HG03103 (cell line): ENCODE measurements at regions not wholly inside any gene's neighbourhood (a gene's known extent, or its start where the extent isn't known, plus 50 kb on each side); places are given as distances from the start of the nearest gene placed in this dataset.
"Not testable (repeated sequence)": the region's sequence is repeated elsewhere in the genome, so short reads cannot be mapped to it uniquely, and the experiment has no call there.

Experiments
- ATAC-seq: cut with Tn5 transposase; IDR thresholded peaks from one replicate; pipeline ENCODE4 v1.9.1; 2021; ENCODE audit warnings: low read depth; ENCODE audit not compliant: unreplicated experiment

DNA sequence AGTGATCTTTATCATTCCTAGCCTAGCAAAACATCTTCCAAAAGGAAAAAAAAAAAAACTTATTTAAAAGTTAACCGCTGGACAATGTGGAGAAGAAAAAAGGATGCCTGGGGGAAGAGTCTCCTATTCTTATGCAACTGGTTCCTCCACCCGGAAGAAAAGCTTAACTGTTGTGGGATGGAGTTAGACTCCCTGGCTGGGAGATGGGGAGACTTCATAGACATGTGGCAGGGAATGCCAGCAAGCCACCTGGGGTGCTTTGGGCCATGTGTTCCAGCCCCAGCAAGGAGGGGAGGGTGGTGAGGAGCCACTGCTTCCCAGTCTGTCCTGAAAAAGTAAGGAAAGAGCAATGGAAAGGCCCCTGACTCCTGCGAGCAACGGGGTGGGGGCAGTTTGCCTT is 119.4 kb upstream of the SPIN4 start:
- no peak for ATAC-seq

DNA sequence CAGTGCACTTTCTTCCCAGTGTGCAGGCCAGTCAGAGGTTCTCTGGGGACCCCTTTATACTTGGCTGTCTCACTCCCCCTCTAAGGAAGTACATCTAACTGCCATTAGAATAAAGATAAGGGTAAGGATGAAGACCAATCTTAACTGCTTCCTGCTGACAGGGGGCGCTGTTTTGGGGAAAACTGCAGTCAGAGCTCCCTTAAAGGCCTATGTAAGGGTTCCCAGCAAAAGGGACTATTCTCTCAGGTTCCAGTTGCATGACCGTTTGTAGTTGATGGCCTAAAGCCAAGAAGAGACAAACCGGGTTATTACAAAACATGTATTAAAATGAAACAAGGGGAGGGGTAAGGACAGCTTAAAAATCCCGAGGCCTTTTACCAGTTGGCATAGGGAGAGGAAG is 115.6 kb upstream of the SPIN4 start:
- ATAC-seq, result no peak

DNA sequence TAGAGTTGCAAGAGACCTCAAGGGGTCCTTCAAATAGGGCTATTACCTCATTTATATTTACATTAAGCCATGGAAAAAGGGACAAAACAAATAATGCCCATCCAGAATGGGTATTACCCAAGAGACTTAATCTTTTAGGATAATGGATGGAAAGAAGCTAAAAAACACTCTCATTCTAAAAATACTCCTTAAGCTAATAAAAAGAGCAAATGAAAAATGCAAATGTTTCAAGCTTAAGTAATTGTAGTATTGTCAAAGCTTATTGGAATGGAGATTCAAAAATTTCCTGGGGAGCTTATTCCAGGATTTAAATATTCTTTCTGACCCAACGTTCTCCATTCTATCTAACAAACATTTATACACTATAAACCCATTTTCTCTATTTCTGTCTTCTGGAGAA is 107.8 kb upstream of the SPIN4 start:
- no peak for ATAC-seq

DNA sequence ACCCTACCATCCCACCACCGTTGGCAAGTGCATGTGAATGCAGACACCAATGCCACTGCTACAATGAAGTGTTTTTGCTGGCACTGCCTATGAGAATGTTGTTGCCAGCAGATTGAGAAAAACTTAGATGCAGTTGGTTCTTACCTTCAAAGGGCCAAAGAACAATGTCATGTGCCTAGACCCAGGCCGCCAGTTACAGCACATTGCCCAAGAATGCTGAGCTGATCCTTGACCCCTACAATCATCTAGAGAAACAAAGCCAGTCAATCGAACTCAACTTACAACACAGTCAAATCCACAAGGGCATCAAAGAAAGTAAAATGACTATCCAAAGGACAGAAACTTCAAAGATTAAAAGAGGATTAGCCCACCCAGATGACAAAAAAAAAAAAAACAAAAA is 102.4 kb upstream of the SPIN4 start:
- ATAC-seq, result no peak

DNA sequence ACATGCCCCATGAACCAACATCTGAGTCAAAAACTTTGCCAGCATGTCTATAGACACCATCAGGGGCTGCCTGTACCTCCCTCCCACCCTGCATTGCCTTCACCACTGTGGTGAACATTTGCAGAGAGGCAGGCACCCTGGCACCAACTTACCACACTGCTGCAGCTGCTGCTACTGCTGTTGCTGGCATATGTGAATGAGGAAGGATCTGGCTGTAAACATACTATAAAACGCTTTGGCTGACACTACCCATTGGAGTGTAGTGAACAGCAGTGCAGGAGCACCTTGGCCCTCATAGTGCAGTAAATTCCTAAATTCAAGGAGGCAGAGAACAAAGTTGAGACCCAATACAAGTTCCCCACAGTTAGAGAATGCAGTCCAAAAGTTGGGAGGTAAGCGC is 90.6 kb upstream of the SPIN4 start:
- no peak for ATAC-seq

DNA sequence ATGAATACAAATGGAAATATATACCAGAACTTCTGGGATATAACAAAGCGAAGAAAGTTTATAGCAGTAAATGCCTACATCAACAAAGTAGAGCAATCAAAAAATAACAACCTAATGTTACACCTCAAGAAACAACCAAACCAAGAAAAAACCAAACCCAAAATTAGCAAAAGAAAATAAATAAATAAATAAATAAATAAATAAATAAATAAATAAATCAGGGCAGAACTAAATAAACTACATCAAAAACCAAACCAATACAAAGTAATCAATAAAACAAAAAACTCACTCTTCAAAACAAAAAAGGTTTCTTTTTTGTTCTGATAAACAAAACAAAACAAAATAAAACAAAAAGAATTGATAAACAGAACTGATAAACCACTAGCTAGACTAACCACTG is 88.4 kb upstream of the SPIN4 start:
- ATAC-seq, result no peak

DNA sequence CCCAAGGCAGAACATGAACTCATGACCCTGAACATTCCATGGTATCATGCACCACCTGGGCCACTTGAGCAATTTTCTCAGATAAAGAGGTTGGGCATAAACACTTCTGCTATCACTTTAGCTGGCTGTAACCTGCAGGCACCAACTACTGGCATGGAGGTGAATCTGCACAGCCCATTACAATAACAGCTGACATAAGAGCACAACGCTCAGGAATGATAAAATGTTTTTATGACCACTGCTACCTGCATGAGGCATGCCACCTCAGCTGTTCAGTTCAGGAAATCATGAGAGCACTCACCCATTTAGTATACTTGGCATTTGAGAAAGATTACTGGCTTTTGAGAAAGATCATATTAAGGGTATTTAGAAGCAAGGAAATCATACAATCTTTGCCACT is 85.7 kb upstream of the SPIN4 start:
- ATAC-seq, result no peak

DNA sequence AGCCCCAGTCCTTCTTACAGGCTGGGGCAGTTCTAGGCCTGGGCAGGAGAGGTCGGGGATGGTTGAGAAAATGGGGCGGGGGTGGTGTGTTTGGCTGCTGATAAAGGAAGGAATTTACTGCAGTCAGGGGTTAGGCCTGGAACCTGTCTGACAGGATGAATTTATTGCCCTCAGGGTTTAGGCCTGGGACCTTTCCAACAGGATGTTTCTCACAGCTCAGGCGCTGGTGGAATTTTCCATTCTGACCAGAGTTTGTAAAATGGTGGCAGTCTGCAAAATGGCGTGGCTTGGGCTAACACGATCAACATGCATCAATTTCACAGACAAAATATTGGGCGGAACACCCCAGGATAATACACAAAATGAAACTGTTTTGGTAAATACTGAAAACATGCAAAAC is 83.5 kb upstream of the SPIN4 start:
- ATAC-seq, result no peak

DNA sequence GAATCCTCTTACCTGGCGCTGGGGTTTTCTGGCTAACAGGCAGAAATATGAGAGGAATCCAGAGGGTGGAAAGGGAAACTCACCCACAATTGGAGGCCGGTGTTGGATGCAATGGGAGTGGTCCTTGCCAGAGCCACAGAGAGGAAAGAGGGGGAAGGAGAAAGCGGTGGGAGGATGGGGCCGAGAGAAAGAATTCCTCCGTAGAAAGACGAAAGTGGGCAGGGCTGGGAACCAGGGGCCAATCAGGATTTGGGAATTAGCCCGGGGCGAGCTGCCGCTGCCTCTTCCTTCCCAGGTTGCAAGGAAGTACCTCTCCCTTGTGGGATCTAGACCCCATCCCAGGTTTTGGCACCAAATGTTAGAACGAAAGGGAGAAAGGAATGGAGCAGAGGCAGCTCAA is 83.1 kb upstream of the SPIN4 start:
- ATAC-seq, result no peak

DNA sequence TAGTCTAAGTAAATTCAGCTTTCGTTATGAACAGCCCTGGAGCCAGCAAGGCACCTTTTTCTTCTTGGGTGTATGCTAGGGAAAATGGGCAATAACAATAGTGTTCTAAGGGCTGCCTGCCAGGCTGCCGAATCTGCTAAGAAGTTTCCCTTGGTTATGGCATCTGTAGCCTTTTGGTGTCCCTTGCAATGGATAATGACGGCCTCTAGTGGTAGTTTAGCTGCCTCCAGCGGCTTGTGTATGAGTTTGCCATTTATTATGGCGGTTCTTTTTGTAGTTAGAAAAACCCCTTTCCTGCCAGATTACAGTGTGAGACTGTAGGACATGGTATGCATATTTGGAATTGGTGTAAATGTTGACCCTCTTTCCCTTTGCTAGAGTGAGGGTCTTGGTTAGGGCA is 78.9 kb upstream of the SPIN4 start:
- no peak for ATAC-seq

DNA sequence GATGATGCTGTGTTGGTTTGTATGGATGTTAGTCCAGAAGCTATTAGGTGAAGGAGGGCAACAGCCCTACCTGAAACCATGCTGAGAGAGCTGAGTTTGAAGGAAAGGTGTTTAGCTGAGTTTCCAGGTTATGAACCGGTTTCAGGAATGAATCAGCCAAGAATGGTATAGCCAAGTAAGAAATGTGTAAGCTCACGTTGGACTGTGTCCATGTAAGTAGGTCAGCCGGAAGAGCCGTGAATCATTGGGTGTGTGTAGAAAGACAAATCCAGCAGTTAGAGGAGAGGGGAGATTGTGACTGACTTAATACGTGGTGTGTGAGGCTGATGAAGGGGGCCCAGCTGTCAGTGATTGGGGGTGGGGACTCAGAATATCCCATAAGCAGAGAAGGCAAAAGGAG is 77.2 kb upstream of the SPIN4 start:
- ATAC-seq, result no peak

DNA sequence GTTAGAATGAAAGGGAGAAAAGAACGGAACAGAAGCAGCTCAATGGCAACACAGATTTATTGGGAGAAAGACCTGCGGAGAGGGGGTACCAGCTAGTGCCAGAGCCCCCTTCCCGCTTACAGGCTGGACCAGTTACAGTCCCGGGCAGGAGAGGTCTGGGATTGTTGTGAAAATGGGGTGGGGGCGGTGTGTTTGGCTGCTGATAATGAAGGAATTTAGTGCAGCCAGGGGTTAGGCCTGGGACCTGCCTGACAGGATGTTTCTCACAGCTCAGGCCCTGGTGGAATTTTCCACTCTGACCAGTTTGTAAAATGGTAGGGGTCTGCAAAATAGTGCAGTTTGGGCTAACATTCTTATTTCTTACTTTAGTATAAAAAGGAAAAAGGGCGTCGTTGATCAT is 75.4 kb upstream of the SPIN4 start:
- no peak for ATAC-seq

DNA sequence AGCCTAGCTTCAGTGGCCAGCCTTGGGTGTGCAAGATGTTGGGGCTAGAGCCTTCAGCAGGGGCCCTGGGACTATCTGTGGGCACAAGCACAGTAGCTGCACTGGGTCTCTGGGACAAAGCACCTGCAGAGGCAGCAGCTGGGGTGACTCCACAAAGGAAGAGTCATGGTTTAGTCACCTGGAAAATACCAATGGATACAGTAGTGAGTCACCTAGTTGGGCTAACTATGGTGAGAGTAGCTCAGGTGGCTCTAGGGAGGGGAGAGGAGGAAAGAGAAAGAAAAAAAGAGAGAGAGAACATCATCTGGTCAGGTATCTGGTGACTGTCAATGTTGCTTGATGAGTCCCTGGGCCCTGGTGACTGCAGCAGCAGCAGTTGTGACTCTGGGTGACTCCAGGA is 72.9 kb upstream of the SPIN4 start:
- ATAC-seq, result no peak

DNA sequence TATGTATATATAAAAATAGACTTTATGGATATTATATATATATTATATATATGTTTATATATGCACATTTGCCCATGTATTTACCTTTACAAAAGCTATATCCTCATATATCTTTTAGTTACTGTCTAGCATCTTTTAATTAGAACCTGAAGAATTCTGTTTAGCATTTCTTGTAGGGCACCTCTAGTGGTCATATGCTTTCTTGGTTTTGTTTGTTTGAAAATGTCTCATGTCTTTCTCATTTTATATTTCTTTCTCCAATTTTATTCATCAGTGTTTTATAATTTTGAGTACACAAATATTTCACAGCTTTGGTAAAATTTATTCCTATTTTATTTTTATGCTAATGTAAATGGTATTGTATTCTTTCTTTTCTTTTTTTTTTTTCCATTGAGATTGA is 70.3 kb upstream of the SPIN4 start:
- ATAC-seq, result no peak

DNA sequence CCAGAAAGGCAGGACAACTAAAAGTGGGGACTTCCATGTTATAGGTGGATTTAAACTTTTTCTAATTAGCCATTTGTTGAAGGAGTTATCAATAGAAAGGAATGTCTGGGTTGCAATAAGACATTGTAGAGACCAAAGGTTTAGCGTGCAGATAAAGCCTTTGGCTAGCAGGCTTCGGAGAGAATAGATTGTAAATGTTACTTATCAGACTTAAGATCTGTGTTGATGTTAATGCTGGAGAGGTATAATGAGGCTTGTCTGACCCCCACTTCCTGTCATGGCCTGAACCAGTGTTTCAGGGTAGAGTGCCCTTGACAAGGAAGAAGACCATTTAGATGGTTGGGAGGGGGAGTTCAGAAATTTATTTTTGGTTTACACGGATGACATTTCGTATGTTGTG is 67.1 kb upstream of the SPIN4 start:
- ATAC-seq, result no peak

DNA sequence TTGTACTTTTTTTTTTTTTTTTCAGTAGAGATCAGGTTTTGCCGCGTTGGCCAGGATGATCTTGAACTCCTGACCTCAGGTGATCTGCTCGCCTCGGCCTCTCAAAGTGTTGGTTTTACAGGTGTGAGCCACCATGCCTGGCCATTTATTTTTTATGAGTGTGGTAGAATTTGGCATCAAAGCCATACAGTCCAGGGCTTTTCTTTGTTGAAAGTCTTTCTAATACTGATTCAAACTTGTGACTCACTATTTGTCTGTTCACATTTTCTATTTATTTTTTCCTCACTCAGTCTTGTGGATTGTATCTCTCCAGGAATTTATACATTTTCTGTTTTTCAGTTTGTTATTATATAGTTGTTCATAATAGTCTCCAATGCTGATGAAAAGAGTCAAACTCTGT is 66.5 kb upstream of the SPIN4 start:
- ATAC-seq, result no peak

DNA sequence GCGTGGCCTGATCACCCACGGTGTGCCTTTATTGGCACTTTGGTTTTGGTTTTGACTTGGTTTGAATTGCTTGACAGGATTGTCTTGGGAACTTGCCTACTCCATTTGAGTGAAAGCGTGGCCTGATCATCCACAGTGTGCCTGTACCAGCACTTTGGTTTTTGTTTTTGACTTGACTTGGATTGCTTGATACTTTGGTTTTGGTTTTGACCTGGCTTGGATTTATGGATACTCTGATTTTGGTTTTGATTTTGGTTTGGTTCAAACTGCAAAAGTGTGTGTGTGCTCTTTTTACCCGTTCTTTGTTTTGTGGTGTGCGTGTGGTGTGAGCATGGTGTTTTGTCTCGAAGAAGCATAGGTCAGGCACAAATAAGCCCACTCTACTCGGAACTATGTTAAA is 58.8 kb upstream of the SPIN4 start:
- ATAC-seq, result not testable (repeated sequence)

DNA sequence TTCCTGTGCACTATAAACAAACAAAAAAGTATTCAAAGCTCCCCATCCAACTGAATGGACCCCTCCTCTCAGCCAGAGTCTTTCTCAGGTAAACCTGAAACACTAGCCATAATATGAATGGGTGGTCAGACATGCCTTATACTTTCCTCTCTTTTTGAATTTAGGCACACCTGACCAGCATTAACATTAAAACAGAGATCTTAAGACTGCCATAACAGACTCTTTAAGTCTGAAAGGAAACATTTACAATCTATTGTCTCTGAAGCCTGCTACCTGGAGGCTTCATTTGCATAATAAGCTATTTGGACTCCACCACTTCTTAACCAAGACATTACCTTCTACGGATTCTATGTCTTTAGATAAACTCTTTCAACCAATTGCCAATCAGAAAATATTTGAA is 56.9 kb upstream of the SPIN4 start:
- no peak for ATAC-seq

DNA sequence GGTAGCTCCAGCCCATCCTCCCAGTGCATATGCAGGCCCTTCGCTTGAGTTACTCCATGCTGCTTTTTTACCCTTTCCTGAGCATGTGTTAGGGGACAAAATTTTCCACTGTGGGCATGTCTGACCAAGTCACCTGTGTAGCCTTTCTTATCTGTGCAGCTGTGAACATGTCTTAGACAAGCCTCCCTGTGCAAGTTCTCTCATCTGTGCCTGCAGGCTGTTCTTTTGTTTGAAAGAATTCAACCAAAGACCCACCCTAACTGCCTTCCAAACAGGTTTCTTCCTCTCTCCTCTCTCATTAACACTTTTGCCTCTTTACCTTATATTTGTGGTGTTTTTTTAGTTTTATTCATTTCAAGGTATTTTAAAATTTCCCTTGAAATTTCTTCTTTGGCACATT is 53.2 kb upstream of the SPIN4 start:
- ATAC-seq, result no peak

DNA sequence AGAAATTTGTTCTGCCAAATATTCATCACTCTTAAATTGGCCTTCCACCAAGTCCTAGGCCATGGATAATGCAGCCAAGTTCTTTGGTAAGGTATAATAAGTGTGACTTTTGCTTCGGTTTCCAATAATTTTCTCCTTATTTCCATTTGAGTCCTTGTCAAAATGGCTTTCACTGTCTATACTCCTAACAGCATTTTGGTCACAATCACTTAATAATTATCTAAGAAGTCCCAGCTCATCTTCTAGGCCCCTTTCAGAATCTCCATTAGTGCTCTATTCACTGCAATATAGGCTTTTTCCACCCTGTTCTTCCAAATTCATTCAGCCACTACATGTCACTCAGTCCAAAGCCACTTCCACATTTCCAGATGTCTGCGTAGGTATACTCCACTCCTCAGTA is 51.0 kb upstream of the SPIN4 start:
- ATAC-seq, result no peak
